GM20000 (cell line): ENCODE measurements at regions not wholly inside any gene's neighbourhood (a gene's known extent, or its start where the extent isn't known, plus 50 kb on each side); places are given as distances from the start of the nearest gene placed in this dataset.

ENCODE experiments used
- DNase-seq: peaks from one replicate; pipeline ENCODE4 v3.0.0; 2012; ENCODE audit warnings: low spot score
- TF ChIP-seq, protein P1 (sequence below): IDR thresholded peaks from 2 replicates; pipeline ENCODE4 v1.5.1; 2012; ENCODE audit warnings: mild to moderate bottlenecking, control low read depth; ENCODE audit errors: extremely low read depth, missing control alignments

- TF ChIP-seq, protein P1, sequence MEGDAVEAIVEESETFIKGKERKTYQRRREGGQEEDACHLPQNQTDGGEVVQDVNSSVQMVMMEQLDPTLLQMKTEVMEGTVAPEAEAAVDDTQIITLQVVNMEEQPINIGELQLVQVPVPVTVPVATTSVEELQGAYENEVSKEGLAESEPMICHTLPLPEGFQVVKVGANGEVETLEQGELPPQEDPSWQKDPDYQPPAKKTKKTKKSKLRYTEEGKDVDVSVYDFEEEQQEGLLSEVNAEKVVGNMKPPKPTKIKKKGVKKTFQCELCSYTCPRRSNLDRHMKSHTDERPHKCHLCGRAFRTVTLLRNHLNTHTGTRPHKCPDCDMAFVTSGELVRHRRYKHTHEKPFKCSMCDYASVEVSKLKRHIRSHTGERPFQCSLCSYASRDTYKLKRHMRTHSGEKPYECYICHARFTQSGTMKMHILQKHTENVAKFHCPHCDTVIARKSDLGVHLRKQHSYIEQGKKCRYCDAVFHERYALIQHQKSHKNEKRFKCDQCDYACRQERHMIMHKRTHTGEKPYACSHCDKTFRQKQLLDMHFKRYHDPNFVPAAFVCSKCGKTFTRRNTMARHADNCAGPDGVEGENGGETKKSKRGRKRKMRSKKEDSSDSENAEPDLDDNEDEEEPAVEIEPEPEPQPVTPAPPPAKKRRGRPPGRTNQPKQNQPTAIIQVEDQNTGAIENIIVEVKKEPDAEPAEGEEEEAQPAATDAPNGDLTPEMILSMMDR: no peak
- no peak for DNase-seq
Measured at GRCh38 chr12:126789963-126790362, 1477.0 kb upstream of the TMEM132C start.

GRCh38 chr12:126791122-126791521 is 1475.8 kb upstream of the TMEM132C start:
- TF ChIP-seq, protein P1: no peak
- no peak for DNase-seq

DNA sequence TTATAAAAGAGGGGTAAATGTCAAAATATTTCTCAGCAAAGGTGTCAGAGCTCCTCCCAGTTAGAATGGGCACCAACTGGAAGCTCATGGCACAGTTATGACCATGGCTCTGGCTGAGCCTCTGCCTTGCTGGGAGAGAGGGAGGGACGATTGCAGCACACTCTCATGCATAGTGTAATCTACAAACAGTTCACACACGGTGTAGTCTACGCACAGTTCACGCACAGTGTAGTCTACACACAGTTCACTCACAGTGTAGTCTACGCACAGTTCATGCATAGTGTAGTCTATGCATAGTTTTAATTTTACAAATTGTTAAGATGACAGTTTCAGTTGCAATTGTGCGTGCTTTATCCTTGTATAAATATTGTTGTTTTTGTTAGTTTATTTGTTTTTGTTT is 1474.6 kb upstream of the TMEM132C start:
- TF ChIP-seq, protein P1: no peak
- DNase-seq: no peak

DNA sequence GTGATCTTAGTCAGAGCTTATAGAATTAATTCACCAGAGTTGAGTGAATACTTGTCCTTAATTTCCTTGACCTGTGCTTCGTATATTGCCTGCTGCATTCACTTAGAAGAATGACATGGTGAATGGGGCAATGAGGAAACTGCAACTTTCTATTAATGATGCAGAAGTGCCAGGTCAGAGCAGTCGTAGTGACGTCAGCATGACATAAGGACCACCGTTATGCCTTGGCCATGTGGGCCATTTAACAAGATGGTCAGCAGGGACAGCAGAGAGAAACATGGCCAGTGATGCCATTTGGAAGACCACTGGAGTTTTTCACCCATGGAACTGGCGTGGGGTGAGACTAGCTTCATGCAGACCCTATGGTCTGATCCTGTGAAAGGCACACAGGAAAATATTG is 1469.4 kb upstream of the TMEM132C start:
- DNase-seq: no peak
- TF ChIP-seq, protein P1: no peak

- DNase-seq: no peak
- TF ChIP-seq, protein P1: no peak
Measured at GRCh38 chr12:126798449-126798848, 1468.5 kb upstream of the TMEM132C start.

- DNase-seq: no peak
- TF ChIP-seq, protein P1: no peak
Measured at GRCh38 chr12:126807312-126807865, 1459.6 kb upstream of the TMEM132C start.

GRCh38 chr12:126811391-126811790 is 1455.6 kb upstream of the TMEM132C start:
- DNase-seq: no peak
- TF ChIP-seq, protein P1: no peak
